CD4-positive, alpha-beta memory T cell (primary cell): ENCODE measurements at regions not wholly inside any gene's neighbourhood (a gene's known extent, or its start where the extent isn't known, plus 50 kb on each side); places are given as distances from the start of the nearest gene placed in this dataset.

ENCODE experiments used
- CTCF ChIA-PET: fragments of 350-600 bp; sonication (Branson Sonifier 250); formaldehyde crosslinking; loops from one replicate; lab custom pipeline; 2021; ENCODE audit warnings: inconsistent platforms; ENCODE audit not compliant: partially characterized antibody; lab: Charles Lee
- POLR2A ChIA-PET: fragments of 350-600 bp; sonication (Branson Sonifier 250); formaldehyde crosslinking; loops from one replicate; lab custom pipeline; 2021; ENCODE audit not compliant: partially characterized antibody; lab: Charles Lee
- DNase-seq, 5 donors: peaks; one replicate each; pipeline versions ENCODE4 v3.0.0 to v3.0.0-alpha.2; 2020 to 2022; ENCODE audit warnings: mixed read lengths in 1 of 5
- H3K27ac ChIP-seq: one replicate; pipeline ENCODE4 v1.7.0; 2013; ENCODE audit warnings: low read depth, low read length
- H3K27me3 ChIP-seq: 2 replicates; pipeline ENCODE4 v1.7.0; 2013; ENCODE audit warnings: mild to moderate bottlenecking, low read length, moderate library complexity; ENCODE audit not compliant: insufficient read depth
- H3K36me3 ChIP-seq: 2 replicates; pipeline ENCODE4 v1.7.0; 2013; ENCODE audit warnings: mild to moderate bottlenecking, low read length, moderate library complexity; ENCODE audit not compliant: insufficient read depth
- H3K4me1 ChIP-seq: 2 replicates; pipeline ENCODE4 v1.7.0; 2013; ENCODE audit warnings: mild to moderate bottlenecking, low read length, moderate library complexity; ENCODE audit not compliant: insufficient read depth
- H3K4me3 ChIP-seq, 2 donors: one replicate each; pipeline ENCODE4 v1.7.0; 2013; ENCODE audit warnings: low read length in 2 of 2, mild to moderate bottlenecking in 1 of 2
- H3K9me3 ChIP-seq, 2 donors: one replicate each; pipeline ENCODE4 v1.7.0; 2013; ENCODE audit warnings: low read length in 2 of 2, control low read depth in 1 of 2; ENCODE audit not compliant: control insufficient read depth in 1 of 2
- H3K27ac Mint-ChIP-seq, 7 donors: one replicate each; pipeline ENCODE4 v1.8.0; 2020 to 2021; ENCODE audit warnings: mixed read lengths in 7 of 7, mild to moderate bottlenecking in 6 of 7, inconsistent platforms in 3 of 7, moderate library complexity in 3 of 7
- H3K27me3 Mint-ChIP-seq, 2 donors: one replicate each; pipeline ENCODE4 v1.8.0; 2020 to 2021; ENCODE audit warnings: mixed read lengths in 2 of 2
- H3K36me3 Mint-ChIP-seq, 2 donors: one replicate each; pipeline ENCODE4 v1.8.0; 2020 to 2021; ENCODE audit warnings: mixed read lengths in 2 of 2, inconsistent platforms in 1 of 2, mild to moderate bottlenecking in 1 of 2
- H3K4me1 Mint-ChIP-seq, 4 donors: one replicate each; pipeline ENCODE4 v1.8.0; 2020 to 2021; ENCODE audit warnings: mixed read lengths in 4 of 4, mild to moderate bottlenecking in 1 of 4
- H3K4me3 Mint-ChIP-seq, 8 donors: one replicate each; pipeline ENCODE4 v1.8.0; 2020 to 2021; ENCODE audit warnings: mixed read lengths in 8 of 8, mild to moderate bottlenecking in 7 of 8, moderate library complexity in 6 of 8, inconsistent platforms in 3 of 8
- H3K9me3 Mint-ChIP-seq, 8 donors: one replicate each; pipeline ENCODE4 v1.8.0; 2020 to 2021; ENCODE audit warnings: mixed read lengths in 8 of 8, mild to moderate bottlenecking in 5 of 8, inconsistent platforms in 3 of 8, moderate library complexity in 1 of 8
- intact Hi-C: fragments of 100-400 bp; cut with micrococcal nuclease; formaldehyde crosslinking; loops from one replicate; pipeline ENCODE4 v1.15.1; 2023

- no peak overlapping the region for H3K27ac ChIP-seq
Observed at GRCh38 chr2:128494307-128494639, 175.6 kb upstream of the HS6ST1 start.

DNA sequence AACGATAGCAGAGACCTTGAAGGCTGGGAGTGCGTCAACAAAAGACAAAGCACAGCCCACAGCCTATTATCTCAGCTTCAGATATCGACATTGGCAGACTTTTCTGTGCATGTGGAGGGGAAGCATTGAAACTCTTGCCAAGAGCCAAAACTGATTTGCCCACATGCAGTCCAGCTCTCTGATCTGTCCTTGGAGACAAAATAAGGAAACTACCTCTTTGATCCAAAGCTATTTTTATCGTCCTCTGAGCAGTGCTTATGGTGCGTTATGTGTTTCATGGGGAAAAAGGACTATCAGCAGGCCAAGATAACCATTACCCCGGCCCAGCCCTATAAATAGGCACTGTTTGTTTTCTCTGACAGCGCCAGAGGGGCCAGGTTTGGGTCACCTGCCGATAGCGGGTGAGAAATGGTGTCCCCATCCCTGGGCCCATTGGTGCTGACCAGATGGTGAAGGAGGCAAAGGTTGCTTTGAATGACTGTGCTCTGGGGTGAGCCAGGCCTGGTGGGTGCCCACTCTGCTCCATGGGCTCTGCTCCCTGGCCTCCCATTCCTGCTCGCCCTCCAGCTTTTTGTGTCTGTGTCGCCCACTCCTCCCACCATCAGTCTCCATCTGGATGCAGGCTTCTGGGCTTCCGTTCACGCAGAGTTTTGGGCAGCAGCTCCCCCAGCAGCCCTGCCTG lies 176.1 kb upstream of the HS6ST1 start:
- no peak overlapping the region for H3K4me3 Mint-ChIP-seq
- Histone ChIP-seq H3K9me3 (no peaks in the 10 kb centered on the region), H3K27me3 (no peaks in the 10 kb centered on the region), H3K4me3 (no peak overlapping the region), H3K4me1 (no peaks in the 10 kb centered on the region), H3K27ac (no peak overlapping the region), H3K36me3 (no peaks in the 10 kb centered on the region)
- no peaks in the 10 kb centered on the region for H3K4me1 Mint-ChIP-seq
- CTCF ChIA-PET: no interaction called here
- H3K27ac Mint-ChIP-seq: no peak overlapping the region
- DNase-seq: no peak
- POLR2A ChIA-PET: no interaction called here
- no peaks in the 10 kb centered on the region for H3K36me3 Mint-ChIP-seq
- intact Hi-C loops: no loop called here
- H3K9me3 Mint-ChIP-seq: peaks cover 0 to 4% (median under 1%) of the 10 kb centered on the region in 8 donors
- peaks cover 0 to 4% of the 10 kb centered on the region in 2 donors for H3K27me3 Mint-ChIP-seq

More at GRCh38 chr2:128494307-128494639, 175.6 kb upstream of the HS6ST1 start:
- Histone ChIP-seq H3K36me3 (no peaks in the 10 kb centered on the region), H3K4me3 (no peak overlapping the region), H3K27me3 (no peaks in the 10 kb centered on the region), H3K9me3 (no peaks in the 10 kb centered on the region), H3K4me1 (no peaks in the 10 kb centered on the region)
- Mint-ChIP-seq H3K27me3 (peaks cover 0 to 5% of the 10 kb centered on the region in 2 donors), H3K36me3 (no peaks in the 10 kb centered on the region), H3K4me1 (no peaks in the 10 kb centered on the region), H3K27ac (no peak overlapping the region), H3K9me3 (peaks cover 0 to 4% (median under 1%) of the 10 kb centered on the region in 8 donors), H3K4me3 (no peak overlapping the region)
- POLR2A ChIA-PET: no interaction called here
- CTCF ChIA-PET: no interaction called here
- intact Hi-C loops: no loop called here
- no peak for DNase-seq

GRCh38 chr2:128495996-128496547 lies 177.4 kb upstream of the HS6ST1 start:
- Mint-ChIP-seq H3K27ac (no peak overlapping the region), H3K4me3 (no peak overlapping the region), H3K27me3 (no peaks in the 10 kb centered on the region), H3K36me3 (no peaks in the 10 kb centered on the region), H3K4me1 (no peaks in the 10 kb centered on the region), H3K9me3 (peaks cover 0 to 4% (median 0%) of the 10 kb centered on the region in 8 donors)
- no peak overlapping the region for H3K4me3 ChIP-seq
- H3K9me3 ChIP-seq: no peaks in the 10 kb centered on the region
- no peaks in the 10 kb centered on the region for H3K36me3 ChIP-seq
- ChIA-PET POLR2A (no interaction called here), CTCF (interaction anchor here (1.1 kb wide), 1 partner anchor 54 kb away, joined by 3 read pairs; no protein-coding TSS in a partner anchor)
- intact Hi-C loops: no loop called here
- no peak overlapping the region for H3K27ac ChIP-seq
- H3K4me1 ChIP-seq: no peaks in the 10 kb centered on the region
- no peaks in the 10 kb centered on the region for H3K27me3 ChIP-seq
- DNase-seq: no peak

- Histone ChIP-seq H3K9me3 (no peaks in the 10 kb centered on the region), H3K27me3 (no peaks in the 10 kb centered on the region), H3K4me1 (no peaks in the 10 kb centered on the region), H3K36me3 (no peaks in the 10 kb centered on the region), H3K4me3 (no peak overlapping the region), H3K27ac (no peak overlapping the region)
- DNase-seq: no peak
- Mint-ChIP-seq H3K4me3 (no peak overlapping the region), H3K27ac (no peak overlapping the region), H3K36me3 (no peaks in the 10 kb centered on the region), H3K27me3 (no peaks in the 10 kb centered on the region), H3K9me3 (peaks cover 0 to 4% (median 0%) of the 10 kb centered on the region in 8 donors), H3K4me1 (no peaks in the 10 kb centered on the region)
- CTCF ChIA-PET: interaction anchor here (1.1 kb wide), 1 partner anchor 54 kb away, joined by 3 read pairs; no protein-coding TSS in a partner anchor
- POLR2A ChIA-PET: no interaction called here
- intact Hi-C loops: no loop called here
Observed at GRCh38 chr2:128496700-128497099, 178.0 kb upstream of the HS6ST1 start.

- Mint-ChIP-seq H3K4me1 (no peaks in the 10 kb centered on the region), H3K27ac (peak overlapping the region in 1 of 7 donors; percentile 15)
- POLR2A ChIA-PET: no interaction called here
Observed at GRCh38 chr2:128497461-128497860, 178.8 kb upstream of the HS6ST1 start.

DNA sequence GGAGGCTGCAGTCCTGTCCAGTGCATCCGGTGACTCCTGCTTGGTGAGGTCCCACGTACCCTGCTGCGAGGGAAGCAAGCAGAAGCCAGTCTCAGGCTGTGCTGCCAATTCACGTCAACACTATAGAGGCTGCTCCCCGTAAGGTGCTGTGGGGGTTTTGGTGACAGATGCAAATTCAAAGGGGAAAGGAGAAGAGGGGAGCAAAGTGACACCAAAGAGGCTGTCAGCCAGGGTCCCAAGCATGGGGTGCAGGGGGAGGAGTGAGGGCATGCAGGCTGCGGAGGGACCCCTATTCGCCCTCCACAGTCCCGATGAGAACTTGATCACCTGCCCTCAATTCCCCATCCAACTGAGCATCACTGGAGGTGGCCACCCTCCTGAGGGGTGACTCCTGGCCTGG lies 179.4 kb upstream of the HS6ST1 start:
- no peak for DNase-seq
- CTCF ChIA-PET: no interaction called here
- no peaks in the 10 kb centered on the region for H3K4me1 Mint-ChIP-seq

More at GRCh38 chr2:128497461-128497860, 178.8 kb upstream of the HS6ST1 start:
- Mint-ChIP-seq H3K27me3 (no peaks in the 10 kb centered on the region), H3K36me3 (no peaks in the 10 kb centered on the region), H3K9me3 (peaks cover 0 to 4% (median 0%) of the 10 kb centered on the region in 8 donors), H3K4me3 (no peak overlapping the region)
- no peaks in the 10 kb centered on the region for H3K36me3 ChIP-seq
- CTCF ChIA-PET: no interaction called here
- H3K4me1 ChIP-seq: no peaks in the 10 kb centered on the region
- H3K4me3 ChIP-seq: no peak overlapping the region
- H3K9me3 ChIP-seq: no peaks in the 10 kb centered on the region
- no peaks in the 10 kb centered on the region for H3K27me3 ChIP-seq
- no peak for DNase-seq
- intact Hi-C loops: no loop called here
- no peak overlapping the region for H3K27ac ChIP-seq

DNA sequence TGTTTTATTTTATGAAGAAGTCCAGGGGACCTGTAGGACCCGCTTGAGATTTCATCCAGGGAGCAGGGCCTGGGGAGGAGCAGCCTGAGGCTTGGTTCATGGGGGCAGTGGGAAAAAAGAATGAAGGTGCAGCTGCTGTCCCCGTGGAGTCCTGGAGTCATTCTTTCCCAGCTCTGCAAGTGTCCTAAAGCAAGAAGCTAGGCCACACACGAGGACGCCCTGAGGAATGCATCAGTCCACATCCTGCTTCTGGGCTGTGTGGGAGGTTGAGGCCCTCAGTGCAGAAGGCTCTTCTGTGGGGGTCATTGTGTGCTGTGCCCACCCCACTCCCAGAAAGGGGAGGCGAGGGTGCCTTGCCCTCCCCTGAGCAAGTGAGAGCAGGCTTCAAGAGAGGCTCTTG lies 179.9 kb upstream of the HS6ST1 start:
- Mint-ChIP-seq H3K27ac (no peak overlapping the region), H3K27me3 (no peaks in the 10 kb centered on the region), H3K4me1 (no peaks in the 10 kb centered on the region), H3K9me3 (peaks cover 0 to 4% (median 0%) of the 10 kb centered on the region in 8 donors), H3K4me3 (no peak overlapping the region), H3K36me3 (no peaks in the 10 kb centered on the region)
- Histone ChIP-seq H3K36me3 (no peaks in the 10 kb centered on the region), H3K27me3 (no peaks in the 10 kb centered on the region), H3K27ac (no peak overlapping the region), H3K4me3 (no peak overlapping the region), H3K4me1 (no peaks in the 10 kb centered on the region), H3K9me3 (no peaks in the 10 kb centered on the region)
- ChIA-PET POLR2A (no interaction called here), CTCF (no interaction called here)
- DNase-seq: no peak
- intact Hi-C loops: no loop called here

More for the DNA sequence above, 179.4 kb upstream of the HS6ST1 start:
- intact Hi-C loops: no loop called here
- Mint-ChIP-seq H3K27ac (peak overlapping the region in 1 of 7 donors; percentile 66), H3K27me3 (no peaks in the 10 kb centered on the region), H3K36me3 (no peaks in the 10 kb centered on the region), H3K9me3 (peaks cover 0 to 4% (median 0%) of the 10 kb centered on the region in 8 donors), H3K4me3 (no peak overlapping the region)
- no peaks in the 10 kb centered on the region for H3K27me3 ChIP-seq
- H3K27ac ChIP-seq: no peak overlapping the region
- no peak overlapping the region for H3K4me3 ChIP-seq
- POLR2A ChIA-PET: no interaction called here
- H3K4me1 ChIP-seq: no peaks in the 10 kb centered on the region
- H3K9me3 ChIP-seq: no peaks in the 10 kb centered on the region
- H3K36me3 ChIP-seq: no peaks in the 10 kb centered on the region
